Uterus (tissue), 3 donors: ENCODE measurements at regions not wholly inside any gene's neighbourhood (a gene's known extent, or its start where the extent isn't known, plus 50 kb on each side); places are given as distances from the start of the nearest gene placed in this dataset.

ENCODE experiments used
- DNase-seq, 2 donors: peaks; one replicate each; pipeline ENCODE4 v3.0.0-alpha.2; 2019 to 2020
- H3K27ac ChIP-seq, 2 donors: fragments of 200-600 bp; sonication (generic); 1 replicate in 1 of 2; 2 replicates in 1 of 2; pipeline ENCODE4 v1.5.1; 2016 to 2018
- H3K27me3 ChIP-seq, 2 donors: fragments of 200-600 bp; sonication (generic); one replicate each; pipeline ENCODE4 v1.5.1; 2018 to 2019; ENCODE audit warnings: control low read depth in 1 of 2
- H3K36me3 ChIP-seq, 2 donors: fragments of 200-600 bp; sonication (generic); one replicate each; pipeline ENCODE4 v1.5.1; 2019; ENCODE audit warnings: control low read depth in 1 of 2
- H3K4me1 ChIP-seq, 2 donors: fragments of 200-600 bp; sonication (generic); one replicate each; pipeline ENCODE4 v1.5.1; 2018 to 2019; ENCODE audit warnings: control low read depth in 1 of 2
- H3K4me3 ChIP-seq, 2 donors: fragments of 200-600 bp; sonication (generic); 1 replicate in 1 of 2; 2 replicates in 1 of 2; pipeline ENCODE4 v1.5.1; 2018 to 2019; ENCODE audit warnings: mild to moderate bottlenecking in 1 of 2
- H3K9me3 ChIP-seq, 2 donors: fragments of 200-600 bp; sonication (generic); one replicate each; pipeline ENCODE4 v1.5.1; 2019; ENCODE audit warnings: control low read depth in 1 of 2
- CTCF ChIP-seq, 4 experiments: fragments of 200-600 bp in 2 of 4; fragments of 450-650 bp in 2 of 4; sonication (generic) in 2 of 4; IDR thresholded peaks; one replicate each; pipeline ENCODE4 v1.5.1; 2016 to 2019; ENCODE audit warnings: antibody characterized with exemption in 4 of 4, mild to moderate bottlenecking in 2 of 4, moderate library complexity in 1 of 4
- POLR2A ChIP-seq, 2 donors: fragments of 450-650 bp; IDR thresholded peaks; one replicate each; pipeline ENCODE4 v1.6.1; 2016; ENCODE audit warnings: antibody characterized with exemption in 2 of 2, mild to moderate bottlenecking in 1 of 2, moderate library complexity in 1 of 2
- intact Hi-C: fragments of 100-400 bp; cut with DNase I; formaldehyde crosslinking; loops from one replicate; pipeline ENCODE4 v1.15.1; 2023; ENCODE audit warnings: low total_unique reads
- donor health status: DM: yes; HTN: yes; CAD: no.

GRCh38 chr5:6175172-6175854, 203.0 kb downstream of the MED10 start:
- DNase-seq = no peak
- intact Hi-C loops = no loop called here
- H3K36me3 ChIP-seq = no peaks in the 10 kb centered on the region

GRCh38 chr5:6169660-6170059, 208.7 kb downstream of the MED10 start:
- no peak for TF ChIP-seq CTCF (IDR thresholded peaks at IDR 0.05)
- TF ChIP-seq POLR2A (IDR thresholded peaks at IDR 0.05) = no peak
- H3K36me3 ChIP-seq = no peaks in the 10 kb centered on the region
- H3K27me3 ChIP-seq = no peaks in the 10 kb centered on the region
- intact Hi-C loops = no loop called here
- no peaks in the 10 kb centered on the region for H3K9me3 ChIP-seq
- H3K4me3 ChIP-seq = no peak overlapping the region
- H3K4me1 ChIP-seq = no peaks in the 10 kb centered on the region
- no peak overlapping the region for H3K27ac ChIP-seq
- DNase-seq = no peak

More at GRCh38 chr5:6175172-6175854, 203.0 kb downstream of the MED10 start:
- Histone ChIP-seq H3K4me3 (no peak overlapping the region), H3K9me3 (no peaks in the 10 kb centered on the region), H3K27ac (no peak overlapping the region), H3K4me1 (no peaks in the 10 kb centered on the region), H3K27me3 (no peaks in the 10 kb centered on the region)
- TF ChIP-seq POLR2A (IDR thresholded peaks at IDR 0.05) (no peak), CTCF (IDR thresholded peaks at IDR 0.05) (no peak)

GRCh38 chr5:6166698-6167394, 211.5 kb downstream of the MED10 start:
- H3K36me3 ChIP-seq = no peaks in the 10 kb centered on the region
- no peaks in the 10 kb centered on the region for H3K4me1 ChIP-seq
- DNase-seq = no peak
- H3K9me3 ChIP-seq = no peaks in the 10 kb centered on the region
- no peak overlapping the region for H3K4me3 ChIP-seq
- H3K27ac ChIP-seq = no peak overlapping the region
- TF ChIP-seq CTCF (IDR thresholded peaks at IDR 0.05) = no peak
- TF ChIP-seq POLR2A (IDR thresholded peaks at IDR 0.05) = no peak
- intact Hi-C loops = no loop called here
- no peaks in the 10 kb centered on the region for H3K27me3 ChIP-seq

- TF ChIP-seq POLR2A (IDR thresholded peaks at IDR 0.05) (no peak), CTCF (IDR thresholded peaks at IDR 0.05) (no peak)
- Histone ChIP-seq H3K27me3 (no peaks in the 10 kb centered on the region), H3K27ac (no peak overlapping the region), H3K4me3 (no peak overlapping the region), H3K36me3 (no peaks in the 10 kb centered on the region), H3K9me3 (no peaks in the 10 kb centered on the region), H3K4me1 (no peaks in the 10 kb centered on the region)
- intact Hi-C loops = no loop called here
- no peak for DNase-seq
These were observed 214.4 kb downstream of the MED10 start for GRCh38 chr5:6163913-6164312.

- H3K36me3 ChIP-seq = no peaks in the 10 kb centered on the region
- no peaks in the 10 kb centered on the region for H3K4me1 ChIP-seq
- no peak for DNase-seq
- no peak for TF ChIP-seq POLR2A (IDR thresholded peaks at IDR 0.05)
- no peak for TF ChIP-seq CTCF (IDR thresholded peaks at IDR 0.05)
- no peaks in the 10 kb centered on the region for H3K27me3 ChIP-seq
- intact Hi-C loops = no loop called here
- H3K9me3 ChIP-seq = no peaks in the 10 kb centered on the region
- H3K4me3 ChIP-seq = no peak overlapping the region
- no peak overlapping the region for H3K27ac ChIP-seq
These were observed 216.2 kb downstream of the MED10 start for GRCh38 chr5:6162175-6162574.
